ENCODE measurements at regions not wholly inside any gene's neighbourhood (a gene's known extent, or its start where the extent isn't known, plus 50 kb on each side); places are given as distances from the start of the nearest gene placed in this dataset.

DNA sequence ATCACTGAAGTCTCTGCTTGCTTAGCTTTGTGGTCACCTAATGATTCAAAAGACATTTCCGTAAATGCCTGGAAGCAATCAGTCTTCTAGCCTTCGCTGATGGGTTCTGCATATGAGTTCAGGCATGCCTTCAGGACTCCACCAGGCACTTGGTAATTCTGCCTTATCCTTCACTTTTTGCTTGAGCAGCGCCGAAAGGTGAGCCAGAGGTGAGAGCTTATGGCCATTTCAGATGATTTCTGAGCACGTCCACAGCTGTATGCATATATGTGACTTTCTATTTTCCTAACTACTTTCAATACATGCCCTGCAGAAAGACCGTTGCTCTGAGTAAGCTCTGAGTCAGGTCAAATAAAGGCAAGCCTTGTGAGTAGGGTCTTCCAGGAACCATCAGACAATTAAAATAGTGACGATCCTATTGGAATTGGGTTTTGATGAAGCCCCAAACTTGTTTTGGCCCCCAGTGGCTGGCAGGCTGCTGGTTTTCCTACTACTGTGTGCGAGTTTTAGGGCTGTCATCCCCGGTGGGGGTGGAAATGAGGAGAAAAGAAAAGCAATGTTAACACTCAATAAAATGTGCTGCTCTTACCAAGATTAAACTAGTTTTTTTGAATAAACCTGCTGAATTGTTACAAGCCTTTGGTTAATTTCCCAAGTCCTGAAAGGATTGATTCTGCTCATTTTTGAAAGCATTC lies 154.4 kb upstream of the AKR1E2 start:
- no peaks in the 10 kb centered on the region for H3K4me1 ChIP-seq (ENCODE audit: control insufficient read depth, insufficient read depth, low read length)
- H3K36me3 ChIP-seq (ENCODE audit: control insufficient read depth in 2 of 2, insufficient read depth in 1 of 2, low read length in 2 of 2), result no peaks in the 10 kb centered on the region
- ChIA-PET CTCF (interaction anchor here (0.6 to 2.0 kb wide), 3 partner anchors 14 to 316 kb away, joined by 3 to 7 read pairs (median 5); no protein-coding TSS in a partner anchor), POLR2A (no interaction called here)
- H3K4me3 ChIP-seq (ENCODE audit: low read depth, low read length), result no peak overlapping the region
- H3K9me3 ChIP-seq (ENCODE audit: control insufficient read depth, insufficient read depth, low read depth, low read length), result no peaks in the 10 kb centered on the region
- TF ChIP-seq ZNF768 (tag by site-specific recombination; IDR thresholded peaks at IDR 0.05) (no peak), ZNF623 (tag by site-specific recombination; IDR thresholded peaks at IDR 0.05) (no peak), ZNF2 (tag by site-specific recombination; IDR thresholded peaks at IDR 0.05) (no peak), ZNF211 (tag by site-specific recombination; IDR thresholded peaks at IDR 0.05; ENCODE audit: low read depth) (no peak), ZNF792 (tag by site-specific recombination; IDR thresholded peaks at IDR 0.05) (no peak), ZNF292 (tag by site-specific recombination; IDR thresholded peaks at IDR 0.05; ENCODE audit: borderline replicate concordance, low read depth) (no peak), ZNF501 (tag by site-specific recombination; IDR thresholded peaks at IDR 0.05) (no peak), KLF1 (tag by site-specific recombination; IDR thresholded peaks at IDR 0.05) (no peak), ZNF777 (tag by site-specific recombination; IDR thresholded peaks at IDR 0.05; ENCODE audit: borderline replicate concordance) (no peak), ZNF350 (tag by site-specific recombination; IDR thresholded peaks at IDR 0.05) (no peak), KLF9 (tag by site-specific recombination; IDR thresholded peaks at IDR 0.05; ENCODE audit: low read depth) (no peak), ZNF239 (tag by site-specific recombination; IDR thresholded peaks at IDR 0.05) (no peak)
- TF ChIP-seq, protein P1, sequence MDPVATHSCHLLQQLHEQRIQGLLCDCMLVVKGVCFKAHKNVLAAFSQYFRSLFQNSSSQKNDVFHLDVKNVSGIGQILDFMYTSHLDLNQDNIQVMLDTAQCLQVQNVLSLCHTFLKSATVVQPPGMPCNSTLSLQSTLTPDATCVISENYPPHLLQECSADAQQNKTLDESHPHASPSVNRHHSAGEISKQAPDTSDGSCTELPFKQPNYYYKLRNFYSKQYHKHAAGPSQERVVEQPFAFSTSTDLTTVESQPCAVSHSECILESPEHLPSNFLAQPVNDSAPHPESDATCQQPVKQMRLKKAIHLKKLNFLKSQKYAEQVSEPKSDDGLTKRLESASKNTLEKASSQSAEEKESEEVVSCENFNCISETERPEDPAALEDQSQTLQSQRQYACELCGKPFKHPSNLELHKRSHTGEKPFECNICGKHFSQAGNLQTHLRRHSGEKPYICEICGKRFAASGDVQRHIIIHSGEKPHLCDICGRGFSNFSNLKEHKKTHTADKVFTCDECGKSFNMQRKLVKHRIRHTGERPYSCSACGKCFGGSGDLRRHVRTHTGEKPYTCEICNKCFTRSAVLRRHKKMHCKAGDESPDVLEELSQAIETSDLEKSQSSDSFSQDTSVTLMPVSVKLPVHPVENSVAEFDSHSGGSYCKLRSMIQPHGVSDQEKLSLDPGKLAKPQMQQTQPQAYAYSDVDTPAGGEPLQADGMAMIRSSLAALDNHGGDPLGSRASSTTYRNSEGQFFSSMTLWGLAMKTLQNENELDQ (tag by site-specific recombination; IDR thresholded peaks at IDR 0.05; ENCODE audit: low read depth), result no peak
- TF ChIP-seq, protein P2, sequence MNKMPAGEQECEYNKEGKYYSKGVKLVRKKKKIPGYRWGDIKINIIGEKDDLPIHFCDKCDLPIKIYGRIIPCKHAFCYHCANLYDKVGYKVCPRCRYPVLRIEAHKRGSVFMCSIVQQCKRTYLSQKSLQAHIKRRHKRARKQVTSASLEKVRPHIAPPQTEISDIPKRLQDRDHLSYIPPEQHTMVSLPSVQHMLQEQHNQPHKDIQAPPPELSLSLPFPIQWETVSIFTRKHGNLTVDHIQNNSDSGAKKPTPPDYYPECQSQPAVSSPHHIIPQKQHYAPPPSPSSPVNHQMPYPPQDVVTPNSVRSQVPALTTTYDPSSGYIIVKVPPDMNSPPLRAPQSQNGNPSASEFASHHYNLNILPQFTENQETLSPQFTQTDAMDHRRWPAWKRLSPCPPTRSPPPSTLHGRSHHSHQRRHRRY (tag by site-specific recombination; IDR thresholded peaks at IDR 0.05), result no peak
- no peak overlapping the region for H3K27ac ChIP-seq (ENCODE audit: extremely low read depth, low read depth, low read length)

DNA sequence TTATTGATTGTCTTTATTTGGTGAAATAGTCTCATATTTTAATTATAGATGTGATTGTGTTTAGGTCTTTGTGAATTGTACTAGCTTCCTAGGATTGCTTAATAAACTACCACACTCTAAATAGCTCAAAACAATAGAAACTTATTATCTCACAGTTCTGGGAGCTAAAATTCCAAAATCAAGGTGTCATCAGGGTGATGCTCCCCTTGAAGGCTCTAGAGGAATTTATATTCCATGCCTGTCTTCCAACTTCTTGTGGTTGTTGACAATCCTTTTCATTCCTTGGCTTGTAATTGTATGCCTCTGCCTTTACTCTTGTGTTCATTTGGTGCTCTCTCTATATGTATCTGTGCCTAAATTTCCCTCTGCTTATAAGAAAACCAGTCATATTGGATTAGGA lies 155.3 kb upstream of the AKR1E2 start:
- TF ChIP-seq, protein P3, sequence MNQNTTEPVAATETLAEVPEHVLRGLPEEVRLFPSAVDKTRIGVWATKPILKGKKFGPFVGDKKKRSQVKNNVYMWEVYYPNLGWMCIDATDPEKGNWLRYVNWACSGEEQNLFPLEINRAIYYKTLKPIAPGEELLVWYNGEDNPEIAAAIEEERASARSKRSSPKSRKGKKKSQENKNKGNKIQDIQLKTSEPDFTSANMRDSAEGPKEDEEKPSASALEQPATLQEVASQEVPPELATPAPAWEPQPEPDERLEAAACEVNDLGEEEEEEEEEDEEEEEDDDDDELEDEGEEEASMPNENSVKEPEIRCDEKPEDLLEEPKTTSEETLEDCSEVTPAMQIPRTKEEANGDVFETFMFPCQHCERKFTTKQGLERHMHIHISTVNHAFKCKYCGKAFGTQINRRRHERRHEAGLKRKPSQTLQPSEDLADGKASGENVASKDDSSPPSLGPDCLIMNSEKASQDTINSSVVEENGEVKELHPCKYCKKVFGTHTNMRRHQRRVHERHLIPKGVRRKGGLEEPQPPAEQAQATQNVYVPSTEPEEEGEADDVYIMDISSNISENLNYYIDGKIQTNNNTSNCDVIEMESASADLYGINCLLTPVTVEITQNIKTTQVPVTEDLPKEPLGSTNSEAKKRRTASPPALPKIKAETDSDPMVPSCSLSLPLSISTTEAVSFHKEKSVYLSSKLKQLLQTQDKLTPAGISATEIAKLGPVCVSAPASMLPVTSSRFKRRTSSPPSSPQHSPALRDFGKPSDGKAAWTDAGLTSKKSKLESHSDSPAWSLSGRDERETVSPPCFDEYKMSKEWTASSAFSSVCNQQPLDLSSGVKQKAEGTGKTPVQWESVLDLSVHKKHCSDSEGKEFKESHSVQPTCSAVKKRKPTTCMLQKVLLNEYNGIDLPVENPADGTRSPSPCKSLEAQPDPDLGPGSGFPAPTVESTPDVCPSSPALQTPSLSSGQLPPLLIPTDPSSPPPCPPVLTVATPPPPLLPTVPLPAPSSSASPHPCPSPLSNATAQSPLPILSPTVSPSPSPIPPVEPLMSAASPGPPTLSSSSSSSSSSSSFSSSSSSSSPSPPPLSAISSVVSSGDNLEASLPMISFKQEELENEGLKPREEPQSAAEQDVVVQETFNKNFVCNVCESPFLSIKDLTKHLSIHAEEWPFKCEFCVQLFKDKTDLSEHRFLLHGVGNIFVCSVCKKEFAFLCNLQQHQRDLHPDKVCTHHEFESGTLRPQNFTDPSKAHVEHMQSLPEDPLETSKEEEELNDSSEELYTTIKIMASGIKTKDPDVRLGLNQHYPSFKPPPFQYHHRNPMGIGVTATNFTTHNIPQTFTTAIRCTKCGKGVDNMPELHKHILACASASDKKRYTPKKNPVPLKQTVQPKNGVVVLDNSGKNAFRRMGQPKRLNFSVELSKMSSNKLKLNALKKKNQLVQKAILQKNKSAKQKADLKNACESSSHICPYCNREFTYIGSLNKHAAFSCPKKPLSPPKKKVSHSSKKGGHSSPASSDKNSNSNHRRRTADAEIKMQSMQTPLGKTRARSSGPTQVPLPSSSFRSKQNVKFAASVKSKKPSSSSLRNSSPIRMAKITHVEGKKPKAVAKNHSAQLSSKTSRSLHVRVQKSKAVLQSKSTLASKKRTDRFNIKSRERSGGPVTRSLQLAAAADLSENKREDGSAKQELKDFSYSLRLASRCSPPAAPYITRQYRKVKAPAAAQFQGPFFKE (tag by site-specific recombination; IDR thresholded peaks at IDR 0.05; ENCODE audit: borderline replicate concordance), result no peak
- TF ChIP-seq MEIS1 (CRISPR knock-in tag; IDR thresholded peaks at IDR 0.05; ENCODE audit: borderline replicate concordance), result no peak
- ChIA-PET CTCF (interaction anchor here (1.8 kb wide), 1 partner anchor 15 kb away, joined by 5 read pairs; no protein-coding TSS in a partner anchor), POLR2A (no interaction called here)
- no peaks in the 10 kb centered on the region for H3K36me3 ChIP-seq (ENCODE audit: control insufficient read depth in 2 of 2, insufficient read depth in 1 of 2, low read length in 2 of 2)
- no peaks in the 10 kb centered on the region for H3K4me1 ChIP-seq (ENCODE audit: control insufficient read depth, insufficient read depth, low read length)
- no peak overlapping the region for H3K27ac ChIP-seq (ENCODE audit: extremely low read depth, low read depth, low read length)
- no peak overlapping the region for H3K4me3 ChIP-seq (ENCODE audit: low read depth, low read length)
- no peaks in the 10 kb centered on the region for H3K9me3 ChIP-seq (ENCODE audit: control insufficient read depth, insufficient read depth, low read depth, low read length)
